GM23248 (cell line): ENCODE measurements at regions not wholly inside any gene's neighbourhood (a gene's known extent, or its start where the extent isn't known, plus 50 kb on each side); places are given as distances from the start of the nearest gene placed in this dataset.

Source experiments
- DNase-seq: peaks from one replicate; pipeline ENCODE4 v3.0.0-alpha.2; 2015
- H2AFZ ChIP-seq: fragments of 200-600 bp; sonication (generic); 2 replicates; pipeline ENCODE4 v1.6.1; 2016; ENCODE audit warnings: antibody characterized with exemption
- H3F3A ChIP-seq: fragments of 200-600 bp; sonication (generic); 2 replicates; pipeline ENCODE4 v1.6.1; 2016; ENCODE audit warnings: mild to moderate bottlenecking, antibody characterized with exemption, mixed run types; ENCODE audit not compliant: insufficient read depth
- H3K27ac ChIP-seq: fragments of 200-600 bp; sonication (generic); 2 replicates; pipeline ENCODE4 v1.5.1; 2016; ENCODE audit warnings: mild to moderate bottlenecking
- H3K27me3 ChIP-seq: fragments of 200-600 bp; sonication (generic); replicated peaks from 2 replicates; pipeline ENCODE4 v1.6.1; 2016; ENCODE audit warnings: mild to moderate bottlenecking; ENCODE audit not compliant: insufficient read depth
- H3K36me3 ChIP-seq: fragments of 200-600 bp; sonication (generic); 2 replicates; pipeline ENCODE4 v1.6.1; 2016; ENCODE audit warnings: low read depth, mild to moderate bottlenecking
- H3K4me1 ChIP-seq: fragments of 200-600 bp; sonication (generic); 2 replicates; pipeline ENCODE4 v1.6.1; 2016; ENCODE audit warnings: mild to moderate bottlenecking; ENCODE audit not compliant: insufficient read depth
- H3K4me2 ChIP-seq: fragments of 200-600 bp; sonication (generic); one replicate; pipeline ENCODE4 v1.6.1; 2016; ENCODE audit warnings: mild to moderate bottlenecking; ENCODE audit not compliant: unreplicated experiment
- H3K4me3 ChIP-seq: fragments of 200-600 bp; sonication (generic); 2 replicates; pipeline ENCODE4 v1.5.1; 2016; ENCODE audit warnings: mild to moderate bottlenecking
- H3K79me2 ChIP-seq: fragments of 200-600 bp; sonication (generic); 2 replicates; pipeline ENCODE4 v1.6.1; 2016; ENCODE audit warnings: mild to moderate bottlenecking; ENCODE audit not compliant: insufficient read depth
- H3K9ac ChIP-seq: fragments of 200-600 bp; sonication (generic); 2 replicates; pipeline ENCODE4 v1.6.1; 2016; ENCODE audit warnings: mild to moderate bottlenecking
- H3K9me2 ChIP-seq: fragments of 200-600 bp; sonication (generic); 2 replicates; pipeline ENCODE4 v1.6.1; 2016; ENCODE audit warnings: mixed run types, mild to moderate bottlenecking, moderate library complexity; ENCODE audit not compliant: insufficient read depth
- H3K9me3 ChIP-seq: fragments of 200-600 bp; sonication (generic); one replicate; pipeline ENCODE4 v1.6.1; 2017; ENCODE audit warnings: low read depth
- H4K20me1 ChIP-seq: fragments of 200-600 bp; sonication (generic); 2 replicates; pipeline ENCODE4 v1.6.0; 2016; ENCODE audit not compliant: insufficient read depth
- EZH2 ChIP-seq: fragments of 200-600 bp; sonication (generic); IDR thresholded peaks from 2 replicates; pipeline ENCODE4 v1.6.1; 2018; ENCODE audit warnings: antibody characterized with exemption, mild to moderate bottlenecking; ENCODE audit not compliant: insufficient read depth, poor library complexity, severe bottlenecking
- EZH2phosphoT487 ChIP-seq: fragments of 200-600 bp; sonication (generic); IDR thresholded peaks from 2 replicates; pipeline ENCODE4 v1.6.1; 2018; ENCODE audit warnings: antibody characterized with exemption, moderate library complexity, mild to moderate bottlenecking, low read depth; ENCODE audit not compliant: insufficient read depth
- WGBS, 2 experiments: methylation state at CpG; one replicate each; pipeline ENCODE4 v1.1.6; 2015 to 2017; ENCODE audit warnings: low lambda C conversion rate in 2 of 2, low coverage in 1 of 2; ENCODE audit errors: missing lambda C conversion rate in 2 of 2; 5-methylcytosine and 5-hydroxymethylcytosine counted together
- in situ Hi-C: fragments of 300-500 bp; cut with MboI; formaldehyde crosslinking; loops from 2 replicates; pipeline ENCODE4 v1.15.0; 2020

- Histone ChIP-seq H4K20me1 (no peaks in the 10 kb centered on the region), H3K9me2 (no peaks in the 10 kb centered on the region), H3K4me1 (no peaks in the 10 kb centered on the region), H3K9ac (no peak overlapping the region), H3K9me3 (no peaks in the 10 kb centered on the region), H3K79me2 (no peaks in the 10 kb centered on the region), H3K27me3 (no peaks in the 10 kb centered on the region), H3F3A (no peaks in the 10 kb centered on the region), H3K4me3 (no peak overlapping the region), H3K36me3 (no peaks in the 10 kb centered on the region), H3K27ac (no peak overlapping the region), H3K4me2 (no peak overlapping the region), H2AFZ (no peak overlapping the region)
- 39 to 50% methylated on average over 3 of the region's 3 CpGs for WGBS, 2 experiments
- in situ Hi-C loops, result no loop called here
- DNase-seq, result no peak
- TF ChIP-seq EZH2phosphoT487 (no peak), EZH2 (no peak)
Measured at GRCh38 chr9:75210215-75210614, 121.9 kb downstream of the OSTF1 start.

GRCh38 chr9:75213765-75214164 is 125.5 kb downstream of the OSTF1 start:
- H3K4me1 ChIP-seq, result no peaks in the 10 kb centered on the region
- H3K4me2 ChIP-seq, result no peak overlapping the region
- in situ Hi-C loops, result no loop called here
- no peak overlapping the region for H2AFZ ChIP-seq
- no peaks in the 10 kb centered on the region for H4K20me1 ChIP-seq
- no peaks in the 10 kb centered on the region for H3F3A ChIP-seq
- 81 to 83% methylated on average over 3 of the region's 3 CpGs for WGBS, 2 experiments
- no peak for TF ChIP-seq EZH2
- TF ChIP-seq EZH2phosphoT487, result no peak
- H3K9me2 ChIP-seq, result no peaks in the 10 kb centered on the region
- no peak overlapping the region for H3K9ac ChIP-seq
- H3K4me3 ChIP-seq, result no peak overlapping the region
- no peaks in the 10 kb centered on the region for H3K79me2 ChIP-seq
- no peaks in the 10 kb centered on the region for H3K27me3 ChIP-seq
- no peak for DNase-seq
- no peaks in the 10 kb centered on the region for H3K9me3 ChIP-seq
- no peaks in the 10 kb centered on the region for H3K36me3 ChIP-seq
- H3K27ac ChIP-seq, result no peak overlapping the region

GRCh38 chr9:75226403-75227139 is 138.3 kb downstream of the OSTF1 start:
- no peaks in the 10 kb centered on the region for H3K79me2 ChIP-seq
- H3K9me2 ChIP-seq, result no peaks in the 10 kb centered on the region
- no peaks in the 10 kb centered on the region for H3K36me3 ChIP-seq
- H3K4me1 ChIP-seq, result no peaks in the 10 kb centered on the region
- H3K4me3 ChIP-seq, result no peak overlapping the region
- H3K4me2 ChIP-seq, result no peak overlapping the region
- no peak overlapping the region for H3K27ac ChIP-seq
- no peaks in the 10 kb centered on the region for H4K20me1 ChIP-seq
- 19 to 45% methylated on average over 2 of the region's 2 CpGs for whole genome bisulfite sequencing, 2 experiments
- no peaks in the 10 kb centered on the region for H3K27me3 ChIP-seq
- no peak overlapping the region for H3K9ac ChIP-seq
- H2AFZ ChIP-seq, result no peak overlapping the region
- H3K9me3 ChIP-seq, result no peaks in the 10 kb centered on the region
- TF ChIP-seq EZH2phosphoT487 (no peak), EZH2 (no peak)
- in situ Hi-C loops, result no loop called here
- no peak for DNase-seq
- no peaks in the 10 kb centered on the region for H3F3A ChIP-seq

GRCh38 chr9:75228893-75229292 is 140.6 kb downstream of the OSTF1 start:
- no peak overlapping the region for H3K27ac ChIP-seq
- no peaks in the 10 kb centered on the region for H3K4me1 ChIP-seq
- in situ Hi-C loops, result no loop called here
- no peak overlapping the region for H3K9ac ChIP-seq
- 66 to 67% methylated on average over 3 of the region's 3 CpGs for WGBS, 2 experiments
- no peaks in the 10 kb centered on the region for H3K9me2 ChIP-seq
- no peak for TF ChIP-seq EZH2phosphoT487
- TF ChIP-seq EZH2, result no peak
- H3K4me2 ChIP-seq, result no peak overlapping the region
- no peak for DNase-seq
- no peaks in the 10 kb centered on the region for H3F3A ChIP-seq
- H3K4me3 ChIP-seq, result no peak overlapping the region
- no peaks in the 10 kb centered on the region for H3K79me2 ChIP-seq
- no peaks in the 10 kb centered on the region for H3K27me3 ChIP-seq
- no peak overlapping the region for H2AFZ ChIP-seq
- H3K9me3 ChIP-seq, result no peaks in the 10 kb centered on the region
- H3K36me3 ChIP-seq, result no peaks in the 10 kb centered on the region
- H4K20me1 ChIP-seq, result no peaks in the 10 kb centered on the region

- 52 to 62% methylated on average over 5 of the region's 5 CpGs for WGBS, 2 experiments
- no peaks in the 10 kb centered on the region for H3F3A ChIP-seq
- no peaks in the 10 kb centered on the region for H3K4me1 ChIP-seq
- no peak overlapping the region for H2AFZ ChIP-seq
- H3K27ac ChIP-seq, result no peak overlapping the region
- TF ChIP-seq EZH2phosphoT487 (no peak), EZH2 (no peak)
- H3K79me2 ChIP-seq, result no peaks in the 10 kb centered on the region
- no peaks in the 10 kb centered on the region for H3K9me2 ChIP-seq
- H3K27me3 ChIP-seq, result no peaks in the 10 kb centered on the region
- H4K20me1 ChIP-seq, result no peaks in the 10 kb centered on the region
- in situ Hi-C loops, result no loop called here
- peak; percentile 8 for DNase-seq
- no peaks in the 10 kb centered on the region for H3K36me3 ChIP-seq
- H3K4me3 ChIP-seq, result no peak overlapping the region
- no peak overlapping the region for H3K4me2 ChIP-seq
- H3K9ac ChIP-seq, result no peak overlapping the region
- H3K9me3 ChIP-seq, result no peaks in the 10 kb centered on the region
Measured at GRCh38 chr9:75229605-75230332, 141.5 kb downstream of the OSTF1 start.
